NCI-H2196 treated with DMSO at 0.1 percent for 48 hours (cell line): ENCODE measurements at regions not wholly inside any gene's neighbourhood (a gene's known extent, or its start where the extent isn't known, plus 50 kb on each side); places are given as distances from the start of the nearest gene placed in this dataset.

ENCODE experiments used
- DNase-seq: peaks from one replicate; lab custom pipeline; 2025; ENCODE audit not compliant: unreplicated experiment; lab: John Stamatoyannopoulos, UW

DNA sequence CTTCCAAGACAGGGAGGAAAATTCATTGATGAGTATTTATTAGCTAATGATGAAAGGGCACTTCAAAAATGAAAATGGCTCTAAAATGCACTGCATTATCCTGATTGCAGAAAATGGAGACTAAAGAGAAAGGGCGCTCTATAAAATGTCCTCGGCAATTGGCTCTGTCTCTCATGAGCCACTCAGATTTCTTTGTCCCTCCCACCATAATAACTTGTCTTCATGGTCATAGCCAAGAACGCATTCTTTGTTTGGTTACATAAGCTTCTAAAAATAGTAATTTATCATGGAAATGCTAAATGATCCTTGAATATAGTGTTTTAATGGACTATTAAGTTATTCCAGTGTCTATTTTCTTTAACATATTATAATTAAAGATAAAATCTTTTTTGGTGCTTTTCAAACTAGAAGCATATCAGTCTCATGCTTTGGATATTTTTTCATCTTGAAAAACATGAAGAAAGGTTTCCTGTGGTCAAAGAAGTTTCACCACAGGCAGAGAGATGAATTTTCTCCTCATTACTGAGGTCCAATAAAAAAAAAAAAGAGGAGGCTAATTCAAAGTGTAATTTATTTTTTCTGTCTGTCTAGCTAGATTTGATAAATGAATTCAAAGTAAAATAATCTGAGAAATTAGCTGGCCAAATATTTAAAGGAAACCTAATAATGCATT lies 238.1 kb upstream of the BLID start:
- DNase-seq, result no peak

DNA sequence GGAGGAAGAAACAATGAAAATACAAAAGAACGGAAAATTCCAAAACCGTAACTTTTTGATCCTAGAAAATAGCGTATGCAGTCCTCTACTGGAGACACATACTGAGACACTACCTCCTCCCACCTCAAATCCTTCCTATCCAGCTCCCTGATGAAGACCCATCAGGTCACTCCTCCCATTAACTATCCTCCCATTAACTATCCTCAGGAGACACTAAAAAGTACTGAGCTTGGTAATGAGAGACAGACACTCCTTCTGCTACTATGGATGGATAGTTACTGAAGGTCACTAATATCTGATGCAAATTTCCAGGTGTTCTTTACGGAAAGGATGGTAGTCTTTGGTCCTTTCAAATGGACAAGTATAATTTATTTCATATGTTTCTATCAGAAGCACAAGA lies 237.5 kb upstream of the BLID start:
- no peak for DNase-seq

DNA sequence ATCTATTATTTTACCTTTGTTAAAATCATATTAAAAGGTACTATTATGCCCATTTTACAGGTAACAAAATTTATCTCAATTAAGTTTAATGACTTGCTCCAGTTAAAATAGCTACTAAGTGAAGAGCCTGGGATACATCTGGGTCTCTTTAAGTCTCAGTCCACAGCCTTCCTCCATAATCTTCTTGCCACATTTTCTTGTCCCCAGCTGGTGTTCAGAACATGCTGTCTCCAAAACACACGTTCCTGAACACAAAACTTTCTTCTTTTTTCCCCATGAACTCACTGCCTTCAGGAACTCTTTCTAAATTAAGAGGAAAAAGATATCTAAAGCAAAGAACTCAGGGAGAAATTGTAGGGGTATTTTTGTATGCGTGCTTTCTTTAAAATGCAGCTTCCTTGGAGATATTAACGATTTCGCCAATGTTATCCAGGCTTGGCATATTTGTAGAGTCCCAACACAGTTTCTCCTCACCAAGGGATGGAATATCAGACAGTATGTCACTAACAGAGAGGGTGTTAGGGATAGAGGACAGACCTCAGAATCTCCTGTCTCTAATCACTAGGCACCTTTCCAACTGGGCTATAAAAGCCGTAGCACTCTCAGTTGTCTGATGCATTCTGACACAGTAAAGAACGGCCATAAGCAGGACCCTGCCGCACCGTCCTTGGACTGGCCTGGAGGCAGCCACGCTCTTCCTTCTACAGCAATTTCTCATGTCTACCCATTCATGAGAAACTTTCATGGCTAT lies 232.8 kb upstream of the BLID start:
- DNase-seq, result no peak

DNA sequence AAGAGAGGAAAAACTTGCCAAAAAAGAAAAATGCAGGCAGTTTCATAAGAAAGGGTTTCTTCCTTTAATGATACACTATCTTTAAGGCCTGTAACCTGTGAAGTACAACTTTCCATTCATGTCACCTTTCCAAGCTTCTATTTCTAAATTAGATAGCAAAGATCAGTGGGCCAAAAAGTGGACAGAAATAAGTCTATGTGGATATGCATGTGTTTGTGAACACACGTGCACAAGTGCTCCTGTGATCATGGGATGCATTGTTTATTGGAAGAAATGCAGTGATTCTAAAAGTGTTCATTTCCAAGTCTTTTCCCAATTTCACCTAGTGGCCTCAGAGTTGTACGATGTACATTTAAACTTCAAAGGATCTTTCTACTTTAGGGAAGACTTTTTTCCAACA lies 230.0 kb upstream of the BLID start:
- no peak for DNase-seq

DNA sequence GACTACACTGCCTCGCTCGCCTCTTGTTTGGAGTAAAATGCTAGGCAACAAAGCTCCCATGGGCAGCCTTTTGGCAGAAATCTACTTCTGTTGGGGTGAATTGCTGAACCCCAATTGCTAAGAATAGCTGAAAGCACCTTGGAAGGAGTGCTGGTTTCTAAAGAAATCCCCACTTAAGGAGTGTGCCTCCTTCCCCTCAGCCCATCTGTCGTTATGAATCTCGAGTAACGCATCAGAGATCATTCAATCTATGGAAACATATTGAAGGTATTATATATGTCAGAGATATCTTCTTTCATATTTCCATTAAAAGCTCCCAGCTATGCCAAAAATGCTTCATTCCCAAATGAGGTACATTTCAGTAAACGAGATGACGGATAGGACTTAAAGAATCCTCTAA lies 229.6 kb upstream of the BLID start:
- no peak for DNase-seq

DNA sequence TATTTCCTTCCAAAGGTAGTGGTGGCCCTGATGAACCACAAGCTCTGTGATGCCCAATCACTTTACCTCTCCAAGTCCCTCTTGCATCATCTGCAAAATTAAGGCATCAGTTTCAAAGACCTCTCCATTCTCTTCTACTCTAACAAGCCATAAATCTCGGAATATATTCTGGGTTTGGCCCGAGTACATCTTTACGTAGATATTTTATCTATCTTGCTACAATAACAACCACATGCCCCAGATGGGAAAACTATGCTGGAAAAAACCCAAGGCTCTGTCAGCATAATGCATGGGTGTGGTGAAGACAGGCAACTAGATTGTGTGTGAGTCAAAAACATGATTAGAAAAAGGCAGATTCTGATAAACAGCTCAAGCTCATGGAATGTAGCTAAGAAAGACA lies 228.2 kb upstream of the BLID start:
- DNase-seq, result no peak

DNA sequence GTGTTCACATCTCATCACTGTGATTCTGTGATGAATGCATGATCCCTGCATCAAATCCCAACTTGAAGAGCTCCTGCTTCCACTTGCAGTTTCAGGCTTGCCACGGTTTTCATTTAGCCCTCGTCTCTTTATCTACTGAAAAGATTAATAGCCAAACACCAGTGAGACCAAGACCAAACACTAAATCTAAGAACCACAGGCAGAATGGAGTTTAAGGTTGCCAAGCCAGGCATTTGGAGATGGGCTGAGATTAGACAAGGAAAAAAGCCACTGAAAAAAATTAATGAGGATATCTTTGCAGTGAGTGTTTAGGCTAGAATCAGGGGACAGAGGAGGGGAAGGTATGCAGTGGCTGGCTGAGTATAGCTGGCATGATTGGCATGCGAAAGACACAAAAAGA lies 227.2 kb upstream of the BLID start:
- no peak for DNase-seq

DNA sequence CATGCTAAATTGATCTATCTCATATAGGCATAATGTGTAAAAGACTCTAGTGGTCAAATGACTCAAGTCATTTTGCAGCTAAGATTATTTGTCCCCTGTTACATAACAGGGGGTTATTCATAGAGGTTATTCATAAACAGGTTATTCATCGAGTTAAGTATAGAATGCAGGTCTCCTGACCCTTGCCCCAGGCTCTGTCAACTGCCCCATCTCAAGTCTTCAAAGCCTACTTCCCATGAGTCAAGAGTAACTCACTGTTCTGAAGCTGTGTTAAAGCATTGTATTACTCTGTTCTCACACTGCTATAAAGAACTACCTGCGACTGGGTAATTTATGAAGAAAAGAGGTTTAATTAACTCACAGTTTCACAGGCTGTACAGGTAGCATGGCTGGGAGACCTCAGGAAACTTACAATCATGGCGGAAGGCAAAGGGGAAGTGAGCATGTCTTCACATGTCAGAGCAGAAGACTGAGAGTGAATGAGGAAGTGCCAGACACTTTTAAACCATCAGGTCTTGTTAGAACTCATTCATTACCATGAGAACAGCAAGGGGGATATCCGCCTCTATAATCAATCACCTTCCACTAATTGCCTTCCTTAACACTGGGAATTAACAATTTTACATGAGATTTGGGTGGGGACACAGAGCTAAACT lies 226.2 kb upstream of the BLID start:
- no peak for DNase-seq

DNA sequence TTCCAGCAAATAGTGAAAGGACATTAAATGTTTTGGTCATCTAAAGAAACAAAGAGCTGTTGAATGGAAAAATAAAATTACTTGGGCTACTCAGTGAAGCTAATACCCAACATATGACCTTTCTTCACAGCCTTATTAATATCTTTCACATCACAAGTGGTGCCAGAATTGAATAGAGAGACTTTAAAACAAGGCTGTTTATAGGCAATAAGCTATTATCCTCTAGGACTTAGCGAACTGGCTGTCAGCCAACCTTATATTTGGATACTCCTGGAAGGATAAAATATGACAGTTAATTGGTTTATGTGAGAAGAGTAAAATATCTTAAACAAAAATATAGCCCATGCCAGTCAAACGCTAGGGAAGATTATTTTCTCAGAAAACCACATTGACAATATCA lies 225.5 kb upstream of the BLID start:
- DNase-seq, result no peak

DNA sequence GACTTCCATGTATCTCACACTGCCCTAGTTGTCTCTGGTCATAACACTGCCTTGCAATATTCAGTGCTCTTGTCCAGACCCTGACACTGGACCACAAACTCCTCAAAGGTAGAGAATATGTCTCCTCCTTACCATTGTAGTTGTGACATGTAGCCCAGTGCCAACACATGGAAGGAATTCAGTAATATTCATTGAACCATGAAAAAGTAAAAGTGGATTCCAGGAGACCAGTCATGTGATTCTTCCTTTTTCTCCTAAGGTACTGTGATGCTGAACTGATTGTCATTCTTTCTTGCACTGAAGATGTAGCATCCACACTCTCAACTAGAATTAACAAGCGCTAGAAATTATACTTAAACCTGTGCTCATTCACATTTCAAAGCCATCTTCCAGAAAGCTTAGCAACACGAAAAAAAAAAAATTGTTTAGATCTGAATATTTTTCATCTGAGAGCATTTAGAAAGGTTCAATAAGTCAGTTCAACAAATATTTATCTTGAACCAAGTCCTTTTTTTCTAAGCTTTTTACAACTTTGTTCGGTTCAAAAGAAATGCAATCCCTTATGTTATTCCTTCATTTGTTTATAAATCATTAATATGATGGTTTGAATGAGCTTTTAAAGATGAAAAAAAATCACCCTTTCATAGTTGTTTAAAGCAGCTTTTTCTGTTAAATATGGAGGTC lies 224.7 kb upstream of the BLID start:
- no peak for DNase-seq

DNA sequence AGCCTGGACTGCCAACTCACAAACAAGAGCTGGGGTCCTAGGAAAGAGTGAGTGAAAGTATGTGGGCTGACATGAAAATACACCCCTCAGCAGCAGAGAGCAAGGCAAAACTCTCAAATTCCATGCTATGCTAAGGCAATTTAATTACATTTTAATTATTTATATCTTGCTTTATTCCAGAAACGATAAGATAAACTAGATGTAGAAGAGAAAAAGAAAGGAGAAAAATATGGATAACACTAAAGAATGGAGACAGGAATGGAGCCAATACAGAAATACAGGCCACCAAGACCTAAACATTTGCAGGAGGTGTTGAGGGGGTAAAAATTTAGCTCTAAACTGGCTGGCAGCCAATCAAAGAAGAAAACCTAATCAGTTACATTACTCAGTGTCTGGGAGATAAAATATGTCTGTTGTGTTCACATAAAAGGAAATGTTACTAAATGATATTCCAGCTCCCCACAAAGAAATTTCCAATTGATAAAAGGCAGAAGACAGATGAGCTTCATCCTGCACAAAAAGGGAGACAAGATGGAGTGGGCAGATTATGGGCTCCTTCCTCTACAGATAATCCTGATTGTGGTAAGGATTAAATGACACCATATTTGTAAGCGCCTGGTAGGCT lies 223.5 kb upstream of the BLID start:
- DNase-seq, result no peak

DNA sequence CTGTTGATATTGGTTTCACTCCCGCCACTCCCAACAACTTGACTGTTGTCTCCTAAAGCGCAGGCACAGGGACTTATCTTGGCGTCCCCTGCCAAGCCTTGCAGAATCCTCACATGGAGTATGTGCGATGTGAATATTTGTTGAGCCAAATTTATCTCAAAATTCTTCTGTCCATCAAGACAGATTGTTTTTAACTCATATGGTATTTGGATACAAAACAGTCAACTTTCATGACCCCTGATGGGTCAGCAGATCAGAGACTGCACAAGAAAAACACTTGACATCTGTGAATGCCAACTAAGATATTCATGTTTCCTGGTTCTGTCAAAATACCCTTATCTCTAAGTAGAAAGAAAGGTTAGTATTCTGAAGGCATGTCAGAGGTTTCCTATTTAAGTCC lies 221.7 kb upstream of the BLID start:
- no peak for DNase-seq

DNA sequence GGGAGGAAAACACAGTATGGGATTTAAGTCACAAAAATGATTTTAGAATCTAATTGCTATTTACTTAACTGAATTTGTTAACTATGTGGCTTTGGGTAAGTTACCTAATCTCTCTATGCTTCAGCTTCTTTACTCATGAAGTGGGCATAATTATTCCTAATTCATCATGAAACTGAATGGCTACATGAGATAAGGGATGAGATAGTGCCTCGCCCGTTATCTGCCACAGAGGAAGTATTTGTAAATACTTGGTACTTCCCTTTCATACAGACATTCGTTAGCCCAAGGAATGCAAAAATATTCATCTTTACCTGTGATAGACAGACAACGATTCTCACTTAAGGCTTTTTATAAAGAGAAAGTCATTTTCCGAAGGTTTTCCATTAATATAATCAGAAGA lies 221.2 kb upstream of the BLID start:
- no peak for DNase-seq

DNA sequence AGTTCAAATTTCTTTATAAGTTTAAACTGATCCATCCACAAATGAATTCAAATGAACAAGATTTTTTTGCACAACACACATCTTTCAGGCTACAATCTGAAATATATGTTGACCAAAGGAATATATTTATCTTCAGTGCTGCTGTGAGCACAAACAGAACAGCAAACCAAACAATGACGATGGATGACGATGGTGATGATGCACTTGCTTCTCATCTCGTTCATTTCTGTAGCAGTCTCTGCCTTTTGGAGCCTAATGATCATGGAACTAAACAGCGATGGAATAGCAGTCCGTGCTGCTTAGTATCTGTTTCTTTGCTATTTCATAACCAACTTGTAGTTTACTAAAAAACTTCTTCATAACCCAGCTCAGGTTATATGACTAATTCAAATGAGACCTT lies 220.7 kb upstream of the BLID start:
- DNase-seq, result no peak

DNA sequence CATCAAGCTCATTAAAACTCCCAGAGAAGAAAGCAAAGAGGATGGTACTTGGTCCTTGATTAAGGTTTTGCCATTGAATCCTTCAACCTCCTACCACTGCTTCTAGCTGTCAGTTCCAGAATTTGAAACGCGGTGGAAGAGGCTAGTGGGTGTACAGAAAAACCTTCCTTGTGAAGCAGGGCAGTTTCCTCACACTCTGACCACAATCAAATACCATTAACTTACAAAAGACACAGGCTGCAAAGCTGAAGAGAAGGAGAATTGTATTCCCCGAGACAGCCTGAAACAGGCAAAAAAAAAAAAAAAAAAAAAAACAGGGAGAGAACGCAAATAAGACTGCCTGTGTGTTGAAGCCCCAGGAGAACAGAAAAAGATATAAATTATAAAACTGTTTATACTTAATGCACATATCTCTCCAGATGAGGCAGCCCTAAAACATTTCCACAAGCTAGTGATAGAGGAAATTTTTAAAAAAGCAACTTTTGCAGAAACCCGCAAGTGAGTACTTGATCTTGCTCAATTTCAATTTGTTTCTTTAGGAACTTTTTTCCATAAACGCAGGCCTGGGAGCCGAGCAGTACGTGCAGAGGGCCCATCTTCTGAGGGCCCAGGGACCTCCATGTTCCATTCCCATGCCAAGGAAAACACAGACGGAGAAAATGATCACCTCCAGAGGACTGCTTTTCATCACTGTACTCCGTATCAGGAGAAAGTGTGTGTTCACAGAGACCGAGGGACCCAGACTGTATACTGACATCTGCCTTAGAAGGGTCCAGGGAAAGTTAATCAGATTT lies 218.7 kb upstream of the BLID start:
- DNase-seq, result no peak

DNA sequence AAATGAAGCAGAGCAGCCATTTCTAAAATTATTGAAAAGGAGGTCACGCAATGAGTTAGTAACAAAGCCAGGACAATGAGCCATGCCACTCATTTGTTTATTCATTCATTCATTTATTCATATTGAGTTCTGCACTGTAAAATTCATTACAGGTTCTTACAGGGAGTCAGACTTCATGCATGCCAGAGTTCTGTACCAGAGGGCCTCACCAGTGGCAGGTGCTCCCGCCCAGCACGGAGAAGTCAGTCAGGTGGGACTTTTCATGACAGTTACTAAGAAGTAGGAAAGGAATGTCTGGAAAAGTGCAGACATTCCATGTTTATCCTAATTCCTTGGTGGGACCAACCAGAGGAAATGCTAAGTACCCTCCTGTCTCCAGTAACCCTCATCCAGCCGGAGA lies 217.5 kb upstream of the BLID start:
- no peak for DNase-seq

DNA sequence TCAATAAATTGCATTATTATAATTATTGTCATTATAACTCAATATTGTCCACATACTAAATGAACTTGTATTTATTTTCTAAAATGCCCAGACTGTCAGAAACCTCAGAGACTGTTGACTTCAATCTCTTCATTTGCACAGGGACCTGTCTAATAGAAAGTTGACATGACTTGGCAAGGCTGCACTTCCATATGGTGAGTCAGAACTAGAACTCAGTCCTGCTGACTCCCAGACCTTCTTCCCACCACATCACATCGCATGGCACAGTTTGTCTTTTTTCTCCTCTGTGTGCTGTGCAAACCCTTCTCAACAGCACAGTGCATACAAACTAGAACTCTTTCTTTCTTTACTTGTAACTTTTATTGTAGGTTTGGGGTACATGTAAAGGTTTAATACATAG lies 215.1 kb upstream of the BLID start:
- no peak for DNase-seq

DNA sequence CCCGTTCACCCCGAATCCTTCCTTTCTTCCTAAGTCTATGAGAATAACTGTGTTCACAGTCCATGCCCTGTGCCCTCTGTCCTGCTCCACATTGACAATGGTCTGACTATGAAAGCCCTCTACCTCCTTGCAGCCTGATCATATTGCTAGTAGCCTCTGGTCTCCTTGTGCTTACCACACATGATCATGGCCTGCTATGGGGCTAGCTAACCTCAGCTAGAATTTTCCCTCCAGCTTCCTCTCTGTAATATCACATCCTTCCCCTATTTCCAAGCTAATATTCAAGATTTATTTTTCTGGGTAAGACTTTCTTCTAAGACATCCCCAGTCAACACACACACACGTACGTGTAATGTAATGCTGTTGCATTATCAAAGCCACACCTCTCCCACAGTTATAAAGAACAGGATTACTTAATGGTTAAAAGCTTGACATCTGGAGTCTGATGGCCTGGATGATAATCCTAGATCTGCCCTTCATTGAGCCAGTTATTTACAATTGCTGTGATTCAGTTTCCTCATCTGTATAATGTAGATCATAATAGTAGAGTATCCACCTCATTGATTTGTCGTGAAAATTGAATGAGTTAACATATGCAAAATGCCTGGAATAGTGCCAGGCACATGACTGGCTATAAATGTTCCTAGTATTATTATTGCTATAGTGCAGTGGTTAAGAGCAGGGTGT lies 214.4 kb upstream of the BLID start:
- no peak for DNase-seq

DNA sequence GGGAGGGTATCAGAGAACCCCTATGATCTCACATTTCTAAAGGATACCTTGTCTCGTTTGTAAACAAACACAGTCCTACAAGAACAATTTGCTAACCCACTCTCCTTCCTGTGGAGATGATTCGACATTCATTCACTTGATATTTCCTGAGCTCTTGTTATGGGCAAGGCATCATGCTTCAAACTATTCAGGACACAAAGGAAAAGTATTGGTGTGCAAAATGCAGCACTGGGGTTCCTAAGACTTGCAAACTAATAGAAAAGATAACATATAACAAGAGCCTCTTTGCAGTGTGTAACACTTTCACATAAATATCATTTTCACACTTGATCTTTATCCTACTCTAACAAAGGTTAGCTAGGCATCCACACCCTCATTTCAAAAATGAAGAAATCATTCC lies 211.5 kb upstream of the BLID start:
- no peak for DNase-seq

DNA sequence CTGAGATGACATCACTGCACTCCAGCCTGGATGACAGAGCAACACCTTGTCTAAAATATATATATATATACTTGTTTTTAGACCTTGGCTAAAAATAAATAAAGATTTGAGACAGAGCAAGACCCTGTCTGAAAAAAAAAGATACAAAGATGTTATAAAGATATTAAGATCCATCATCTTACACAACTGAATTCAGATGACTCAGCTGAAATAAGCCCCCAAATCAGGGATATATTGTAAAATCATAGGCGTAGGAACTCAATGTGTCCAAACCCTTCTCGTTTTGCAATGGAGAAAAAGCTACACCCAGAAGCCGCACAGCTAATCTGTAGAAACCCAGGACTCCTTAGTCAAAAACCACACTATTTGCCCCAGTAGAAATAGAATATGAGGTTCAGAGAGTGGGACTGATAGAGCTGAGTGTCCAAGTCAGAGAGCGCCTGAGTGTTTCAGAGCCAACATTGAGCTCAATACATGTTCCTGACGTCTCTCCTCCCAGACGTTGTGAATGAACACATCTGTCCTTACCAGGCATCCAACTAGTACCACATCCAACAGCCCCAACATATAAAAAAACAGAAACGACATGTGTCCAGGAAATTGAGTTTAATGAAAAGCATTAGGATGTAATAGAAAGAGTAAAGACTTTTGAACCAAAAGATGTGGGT lies 207.9 kb upstream of the BLID start:
- no peak for DNase-seq
